ENCODE measurements at regions not wholly inside any gene's neighbourhood (a gene's known extent, or its start where the extent isn't known, plus 50 kb on each side); places are given as distances from the start of the nearest gene placed in this dataset.

DNA sequence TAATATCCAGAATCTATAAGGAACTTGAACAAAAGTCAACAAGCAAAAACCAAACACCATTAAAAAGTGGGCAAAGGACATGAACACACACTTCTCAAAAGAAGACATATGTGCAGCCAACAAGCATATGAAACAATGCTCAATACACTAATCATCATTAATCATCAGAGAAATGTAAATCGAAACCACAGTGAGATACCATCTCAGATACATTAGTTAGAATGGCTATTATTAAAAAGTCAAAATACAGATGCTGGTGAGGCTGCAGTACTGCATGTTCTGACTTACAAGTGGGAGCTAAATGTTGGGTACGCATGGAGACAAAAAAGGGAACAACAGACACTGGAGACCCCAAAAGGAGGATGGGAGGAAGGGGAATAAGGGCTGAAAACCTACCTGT lies 67.1 kb downstream of the BLTP3B start:
- TF ChIP-seq, protein P1, sequence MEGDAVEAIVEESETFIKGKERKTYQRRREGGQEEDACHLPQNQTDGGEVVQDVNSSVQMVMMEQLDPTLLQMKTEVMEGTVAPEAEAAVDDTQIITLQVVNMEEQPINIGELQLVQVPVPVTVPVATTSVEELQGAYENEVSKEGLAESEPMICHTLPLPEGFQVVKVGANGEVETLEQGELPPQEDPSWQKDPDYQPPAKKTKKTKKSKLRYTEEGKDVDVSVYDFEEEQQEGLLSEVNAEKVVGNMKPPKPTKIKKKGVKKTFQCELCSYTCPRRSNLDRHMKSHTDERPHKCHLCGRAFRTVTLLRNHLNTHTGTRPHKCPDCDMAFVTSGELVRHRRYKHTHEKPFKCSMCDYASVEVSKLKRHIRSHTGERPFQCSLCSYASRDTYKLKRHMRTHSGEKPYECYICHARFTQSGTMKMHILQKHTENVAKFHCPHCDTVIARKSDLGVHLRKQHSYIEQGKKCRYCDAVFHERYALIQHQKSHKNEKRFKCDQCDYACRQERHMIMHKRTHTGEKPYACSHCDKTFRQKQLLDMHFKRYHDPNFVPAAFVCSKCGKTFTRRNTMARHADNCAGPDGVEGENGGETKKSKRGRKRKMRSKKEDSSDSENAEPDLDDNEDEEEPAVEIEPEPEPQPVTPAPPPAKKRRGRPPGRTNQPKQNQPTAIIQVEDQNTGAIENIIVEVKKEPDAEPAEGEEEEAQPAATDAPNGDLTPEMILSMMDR (IDR thresholded peaks at IDR 0.05) = no peak
- no peak for TF ChIP-seq EP300 (IDR thresholded peaks at IDR 0.05)

Data from tibial nerve (tissue), 4 donors.